Right lobe of liver (tissue), 4 donors: ENCODE measurements at regions not wholly inside any gene's neighbourhood (a gene's known extent, or its start where the extent isn't known, plus 50 kb on each side); places are given as distances from the start of the nearest gene placed in this dataset.

Experiments
- CTCF ChIP-seq, 4 donors: fragments of 200-600 bp in 3 of 4; fragments of 450-650 bp in 1 of 4; IDR thresholded peaks; one replicate each; pipeline versions ENCODE4 v1.5.1 to v1.8.0; 2016 to 2022; ENCODE audit warnings: antibody characterized with exemption in 4 of 4, mild to moderate bottlenecking in 2 of 4
- POLR2A ChIP-seq: fragments of 450-650 bp; IDR thresholded peaks from one replicate; pipeline ENCODE4 v1.6.1; 2017; ENCODE audit warnings: antibody characterized with exemption, mild to moderate bottlenecking
- donor health status: DM: no; HTN: no; CAD: no.
- donor health status: DM: no; HTN: no; CAD: no.
- donor health status: DM: no; HTN: yes; CAD: no.

GRCh38 chr12:107417004-107417403 lies 268.6 kb upstream of the PWP1 start:
- TF ChIP-seq CTCF (IDR thresholded peaks at IDR 0.05) (no peak), POLR2A (peak; percentile 20)
